DMS53 (cell line): ENCODE measurements at regions not wholly inside any gene's neighbourhood (a gene's known extent, or its start where the extent isn't known, plus 50 kb on each side); places are given as distances from the start of the nearest gene placed in this dataset.

Experiments
- DNase-seq: peaks from one replicate; lab custom pipeline; 2025; lab: John Stamatoyannopoulos, UW

- no peak for DNase-seq
Observed at GRCh38 chr3:28033059-28033784, 208.2 kb upstream of the CMC1 start.

GRCh38 chr3:28036599-28037575 lies 204.5 kb upstream of the CMC1 start:
- DNase-seq = no peak

GRCh38 chr3:28039234-28039633 lies 202.2 kb upstream of the CMC1 start:
- no peak for DNase-seq

DNA sequence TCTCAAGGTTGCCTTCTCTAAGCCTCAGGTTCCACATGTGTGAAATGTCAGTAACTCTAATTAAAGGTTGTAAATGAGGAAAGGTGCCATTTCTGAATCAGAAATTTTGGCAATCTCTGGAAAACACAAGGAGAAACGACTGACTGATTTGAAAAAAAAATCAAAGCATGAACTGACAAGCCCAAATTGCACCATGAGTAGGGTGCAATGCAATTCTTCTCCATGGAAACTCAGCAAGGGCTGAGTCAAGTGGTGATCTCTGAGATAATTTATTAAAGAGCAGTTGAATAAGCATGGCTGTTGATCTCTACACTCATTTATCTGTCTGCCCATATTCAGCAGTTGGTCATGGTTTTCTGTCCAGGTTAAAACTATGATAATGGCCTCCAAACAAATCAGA lies 201.6 kb upstream of the CMC1 start:
- no peak for DNase-seq

DNA sequence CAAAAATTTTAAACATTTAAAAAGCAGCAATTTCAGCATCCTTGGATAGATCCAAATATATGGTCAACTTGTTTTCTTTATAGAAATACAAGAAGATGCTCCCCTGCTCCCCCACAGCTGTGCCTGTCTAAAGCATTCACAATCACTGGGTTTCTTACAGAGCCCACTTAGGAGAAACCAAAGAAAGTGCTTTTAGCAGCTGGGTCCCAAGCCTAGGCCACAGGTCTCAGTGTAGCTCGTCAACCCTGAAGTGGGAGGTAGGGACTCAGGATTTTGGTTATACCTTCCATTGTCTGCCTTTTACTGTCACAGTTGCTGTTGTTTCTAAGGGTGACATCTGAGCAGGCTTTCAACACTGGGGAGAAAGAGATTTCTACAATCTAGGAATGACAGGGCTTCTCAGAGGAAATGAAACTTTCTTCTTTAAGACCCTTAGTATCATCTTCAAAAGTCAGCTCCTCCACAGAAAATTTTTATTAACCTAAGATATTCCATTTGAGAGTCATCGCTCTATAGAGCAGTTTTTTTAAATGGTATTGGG lies 199.3 kb upstream of the CMC1 start:
- no peak for DNase-seq

GRCh38 chr3:28042707-28043106 lies 198.7 kb upstream of the CMC1 start:
- DNase-seq = no peak

GRCh38 chr3:28050120-28050519 lies 191.3 kb upstream of the CMC1 start:
- no peak for DNase-seq

GRCh38 chr3:28050885-28051284 lies 190.5 kb upstream of the CMC1 start:
- peak; percentile 23 for DNase-seq

GRCh38 chr3:28053759-28054158 lies 187.7 kb upstream of the CMC1 start:
- peak; percentile 1 for DNase-seq

DNA sequence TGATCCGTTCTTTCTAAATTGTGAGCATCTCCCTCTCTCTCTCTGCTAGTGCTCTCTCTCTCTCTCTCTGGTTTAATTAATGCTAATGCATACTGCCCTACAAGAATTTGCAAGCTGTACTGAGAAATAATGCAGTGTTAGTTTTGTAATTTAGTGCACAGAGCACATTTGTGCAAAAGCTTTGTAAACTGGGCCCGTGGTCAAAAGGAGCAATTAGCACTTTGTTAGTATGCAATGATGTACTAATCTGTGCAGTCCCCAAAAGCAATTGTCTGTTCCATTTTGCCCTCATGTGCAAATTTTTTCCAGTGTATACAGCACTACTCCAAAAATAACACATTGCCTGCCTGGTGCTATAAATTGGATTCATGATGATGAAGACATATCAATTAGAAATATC lies 184.6 kb upstream of the CMC1 start:
- no peak for DNase-seq

DNA sequence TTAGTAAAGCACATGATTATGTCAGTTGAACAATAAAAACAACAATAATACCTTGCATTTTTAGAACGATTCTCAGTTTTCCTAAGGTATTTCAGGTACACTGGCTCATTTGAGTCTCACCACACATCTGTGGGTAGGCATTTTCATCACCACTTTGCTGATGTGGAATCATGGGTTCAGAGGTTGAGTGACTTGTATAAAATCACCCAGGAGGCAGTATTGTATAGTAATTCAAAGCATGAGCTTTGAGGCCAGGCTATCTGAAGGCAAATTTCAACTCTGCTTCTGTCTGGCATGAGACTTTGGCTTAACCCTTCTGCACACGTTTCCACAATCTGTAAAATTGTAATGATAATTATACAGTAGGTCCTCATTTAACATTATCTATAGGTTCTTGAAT lies 183.9 kb upstream of the CMC1 start:
- DNase-seq = peak; percentile 0

DNA sequence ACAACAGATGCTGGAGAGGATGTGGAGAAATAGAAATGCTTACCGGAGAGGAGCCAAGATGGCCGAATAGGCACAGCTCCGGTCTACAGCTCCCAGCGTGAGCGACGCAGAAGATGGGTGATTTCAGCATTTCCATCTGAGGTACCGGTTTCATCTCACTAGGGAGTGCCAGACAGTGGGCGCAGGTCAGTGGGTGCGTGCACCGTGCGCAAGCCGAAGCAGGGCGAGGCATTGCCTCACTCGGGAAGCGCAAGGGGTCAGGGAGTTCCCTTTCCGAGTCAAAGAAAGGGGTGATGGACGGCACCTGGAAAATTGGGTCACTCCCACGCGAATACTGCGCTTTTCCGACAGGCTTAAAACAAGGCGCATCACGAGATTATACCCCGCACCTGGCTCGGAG lies 182.2 kb upstream of the CMC1 start:
- peak; percentile 26 for DNase-seq

- no peak for DNase-seq
Observed at GRCh38 chr3:28066020-28066419, 175.4 kb upstream of the CMC1 start.

GRCh38 chr3:28067014-28067413 lies 174.4 kb upstream of the CMC1 start:
- DNase-seq = no peak

DNA sequence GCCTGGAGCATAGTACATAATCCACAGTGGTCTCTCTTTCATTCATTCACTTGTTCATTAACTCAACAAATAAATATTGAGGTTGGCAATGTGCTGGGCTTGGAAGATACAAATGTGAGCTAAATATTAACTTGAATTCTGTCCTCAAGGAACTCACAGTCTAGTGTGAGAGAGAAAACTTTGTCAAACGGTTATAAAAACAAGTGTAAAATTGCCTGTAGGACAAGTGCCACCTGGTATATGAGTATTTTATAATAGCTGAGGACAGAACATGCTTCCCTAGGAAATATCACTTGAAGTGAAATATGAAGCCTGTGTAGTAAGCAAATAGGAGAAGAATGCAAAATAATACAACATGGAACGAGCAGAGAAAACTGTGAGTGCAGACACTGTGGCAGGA lies 173.1 kb upstream of the CMC1 start:
- no peak for DNase-seq

DNA sequence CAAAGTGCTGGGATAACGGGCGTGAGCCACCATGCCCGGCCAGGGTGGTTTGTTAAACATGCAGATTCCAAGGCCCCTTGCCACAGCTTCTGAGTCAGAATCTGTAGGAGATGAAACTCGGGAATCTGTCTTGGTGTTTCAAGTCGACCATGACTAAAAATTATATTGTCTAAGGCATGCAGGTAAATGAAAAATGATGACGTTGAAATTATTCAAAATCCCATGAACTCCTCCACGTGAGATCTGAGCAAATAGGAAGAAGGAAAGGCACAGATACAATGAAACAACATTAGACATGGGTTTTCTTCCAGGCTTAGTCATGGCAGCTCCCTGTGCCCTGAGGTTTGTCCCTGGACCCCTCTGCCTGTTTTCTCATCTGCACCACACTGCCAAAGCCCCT lies 172.0 kb upstream of the CMC1 start:
- no peak for DNase-seq

- no peak for DNase-seq
Observed at GRCh38 chr3:28076246-28076645, 165.2 kb upstream of the CMC1 start.

DNA sequence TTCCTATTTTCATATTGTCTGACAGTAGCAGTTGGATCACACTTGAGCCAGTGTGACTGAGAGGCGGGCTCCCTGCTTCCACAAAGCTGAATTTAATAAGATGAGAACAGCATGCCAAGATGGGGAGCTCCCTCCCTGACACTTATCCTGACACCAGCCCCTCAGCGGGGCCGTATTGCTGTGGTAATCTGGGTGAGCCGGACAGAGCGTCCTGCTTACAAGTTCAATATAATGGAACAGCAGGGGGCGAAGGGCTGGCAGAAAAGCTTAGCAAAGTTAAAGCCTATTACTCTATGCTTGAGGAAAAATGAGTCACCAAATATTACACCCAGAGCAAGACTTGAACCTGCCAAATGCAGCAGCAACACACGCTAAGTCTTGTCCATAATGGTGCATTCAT lies 163.8 kb upstream of the CMC1 start:
- DNase-seq = peak; percentile 4

DNA sequence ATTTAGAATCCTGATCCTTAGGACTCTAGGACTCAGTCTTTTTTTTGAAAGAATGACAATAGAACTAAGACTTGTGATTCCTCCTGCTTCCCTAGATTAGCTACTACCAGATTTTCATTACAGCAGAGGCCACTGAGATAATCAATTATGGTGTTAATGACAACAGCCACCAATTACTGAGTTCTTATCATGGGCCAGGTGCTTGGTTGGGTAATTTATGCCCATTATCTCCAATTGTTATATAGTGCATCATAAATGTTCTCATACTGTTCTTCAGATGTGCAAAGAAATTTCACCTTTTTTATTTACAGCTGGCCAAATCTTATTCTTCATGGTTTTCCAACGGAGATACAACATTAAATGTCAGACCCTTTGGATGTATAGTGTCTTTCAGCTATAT lies 162.9 kb upstream of the CMC1 start:
- DNase-seq = no peak

GRCh38 chr3:28080716-28081115 lies 160.7 kb upstream of the CMC1 start:
- no peak for DNase-seq

- no peak for DNase-seq
Observed at GRCh38 chr3:28081533-28081947, 159.9 kb upstream of the CMC1 start.

GRCh38 chr3:28087591-28087990 lies 153.8 kb upstream of the CMC1 start:
- DNase-seq = no peak
